RCC 7860 (cell line): ENCODE measurements at regions not wholly inside any gene's neighbourhood (a gene's known extent, or its start where the extent isn't known, plus 50 kb on each side); places are given as distances from the start of the nearest gene placed in this dataset.

Experiments used
- DNase-seq: peaks from one replicate; pipeline ENCODE4 v3.0.0-alpha.2; 2015; ENCODE audit warnings: low spot score
- FAIRE-seq: peaks from 2 replicates; lab custom pipeline; 2012; peaks lifted over from hg19 to GRCh38; lab: Jason Lieb, UNC

DNA sequence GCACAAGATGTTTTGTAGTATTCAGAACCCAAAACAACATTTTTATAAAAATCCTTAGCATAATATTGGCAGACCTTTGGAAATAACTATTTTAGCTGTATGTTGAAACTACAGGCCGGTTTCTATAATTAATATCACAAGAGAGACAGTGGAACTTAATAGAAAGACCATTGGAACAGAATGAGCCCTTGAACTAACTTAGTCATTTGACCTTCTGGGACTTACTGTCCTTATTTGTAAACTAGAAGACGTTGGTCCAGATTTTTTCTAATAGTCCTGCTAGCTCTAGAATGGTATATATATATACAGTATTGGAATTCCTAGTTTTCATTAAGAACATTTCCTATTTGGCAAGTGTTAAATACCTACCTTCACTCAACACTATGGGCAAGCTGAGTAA, 69.5 kb upstream of the ALDH1A1 start:
- FAIRE-seq = peak; percentile 29
- DNase-seq = no peak

DNA sequence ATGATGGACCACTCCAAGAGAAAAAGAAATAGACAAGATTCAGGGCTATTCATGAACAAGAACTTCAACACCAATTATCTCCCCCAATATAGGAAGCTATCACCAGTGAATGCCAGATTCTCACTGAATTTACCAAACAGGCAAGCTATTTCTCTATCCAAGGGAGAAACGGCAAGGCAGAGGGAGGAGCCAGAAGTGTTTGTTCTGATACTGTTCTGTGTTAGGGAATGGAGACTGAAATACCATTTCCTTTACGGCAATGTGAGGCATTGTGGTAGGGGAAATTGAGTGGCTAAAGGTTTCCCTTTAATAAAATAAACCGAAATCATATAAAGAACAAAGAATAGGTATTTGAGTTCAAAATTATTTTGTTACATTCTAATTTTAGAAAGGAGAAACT, 68.0 kb upstream of the ALDH1A1 start:
- DNase-seq (no peak), FAIRE-seq (peak; percentile 64)

DNA sequence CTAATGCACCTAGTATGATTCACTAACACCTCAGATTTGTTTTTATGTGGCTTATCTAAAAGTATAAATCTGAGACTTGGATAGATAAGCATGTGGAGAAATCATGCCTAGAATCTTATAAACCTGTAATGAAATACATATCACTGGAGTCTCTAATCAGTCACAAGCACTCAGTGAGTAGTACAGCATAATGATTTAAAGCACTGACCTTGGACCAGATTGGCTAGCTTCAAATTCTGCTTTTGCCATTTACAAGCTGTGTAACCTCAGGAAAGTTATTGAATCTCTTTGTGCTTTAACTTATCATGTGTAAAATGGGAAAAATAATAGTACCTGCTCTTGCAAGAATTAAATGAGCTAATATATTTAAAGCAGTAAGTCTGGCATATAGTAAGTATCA, 61.2 kb upstream of the ALDH1A1 start:
- FAIRE-seq (no peak), DNase-seq (no peak)

DNA sequence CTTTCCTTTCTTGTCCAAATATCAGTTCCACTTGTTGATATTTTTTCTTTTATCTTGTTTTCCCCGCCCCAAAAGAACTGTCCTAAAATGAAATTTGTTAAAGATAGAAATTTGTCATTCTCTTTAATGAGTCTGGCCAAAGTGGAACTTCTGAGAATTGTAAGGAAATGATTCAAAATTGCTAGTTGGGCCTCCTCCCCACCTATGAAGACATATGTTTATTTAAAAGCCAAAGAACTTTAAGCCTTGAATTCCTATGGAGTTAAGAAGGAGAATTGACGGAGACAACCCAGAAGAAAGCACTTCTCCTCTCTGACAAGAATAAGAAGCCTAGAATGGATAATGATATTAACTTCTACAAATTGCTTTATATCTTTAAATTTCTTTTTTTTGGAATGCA, 59.1 kb upstream of the ALDH1A1 start:
- FAIRE-seq = no peak
- no peak for DNase-seq

DNA sequence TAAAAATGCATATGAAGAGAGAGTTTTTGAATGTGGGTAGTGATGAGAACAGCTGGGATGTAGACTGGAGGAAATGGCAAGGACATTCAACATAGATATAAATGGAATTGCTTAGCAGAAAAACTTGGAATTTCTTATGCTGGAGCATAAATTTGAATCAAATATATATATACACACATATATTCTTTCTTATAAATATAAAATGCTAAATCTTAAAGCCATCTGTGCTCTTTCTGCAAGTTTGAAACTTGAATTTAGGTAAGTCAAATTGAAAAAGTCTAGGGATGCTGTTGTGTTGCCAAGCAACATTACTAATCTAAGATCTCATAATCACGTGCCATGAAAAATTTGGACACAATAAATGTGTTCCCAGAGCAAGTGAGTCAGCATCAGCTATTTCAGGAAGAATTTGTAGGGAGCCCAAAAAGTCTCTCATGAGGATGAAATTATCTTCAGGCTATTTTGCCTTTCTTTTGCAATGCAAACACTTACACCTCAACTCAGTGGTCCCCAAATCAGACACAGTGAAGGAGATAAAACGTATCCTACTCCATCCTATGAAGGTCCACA, 58.4 kb upstream of the ALDH1A1 start:
- DNase-seq (no peak), FAIRE-seq (no peak)

DNA sequence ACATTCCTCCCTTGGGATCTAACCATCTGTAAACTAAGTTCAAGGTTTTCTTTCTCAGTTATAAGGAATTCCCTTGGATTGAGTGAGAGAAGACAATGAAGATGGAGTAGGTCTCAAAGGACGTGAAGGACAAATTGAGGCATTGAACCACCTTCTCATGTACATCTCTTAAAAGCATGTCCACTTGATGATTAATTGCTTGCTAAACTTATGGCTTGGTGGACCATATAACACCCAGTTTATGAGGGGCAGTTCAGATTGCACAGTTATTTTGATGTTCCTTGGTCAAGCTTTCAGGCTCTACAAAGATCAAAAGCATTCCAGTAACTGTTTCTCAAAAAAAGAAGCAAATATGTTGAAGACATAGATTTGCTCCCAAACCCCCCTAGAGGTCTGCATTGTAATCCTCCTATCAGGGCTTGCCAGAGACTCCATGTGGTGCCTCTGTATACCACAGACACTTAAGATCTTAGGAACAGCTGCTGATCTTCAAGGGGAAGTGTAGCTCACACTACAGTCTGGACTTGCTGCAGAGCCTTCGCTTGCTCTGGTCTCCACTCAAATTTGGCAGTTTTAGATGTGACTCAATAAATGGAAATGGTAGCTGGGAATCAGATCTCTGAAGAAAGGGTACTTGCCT, 56.9 kb upstream of the ALDH1A1 start:
- FAIRE-seq = no peak
- no peak for DNase-seq

DNA sequence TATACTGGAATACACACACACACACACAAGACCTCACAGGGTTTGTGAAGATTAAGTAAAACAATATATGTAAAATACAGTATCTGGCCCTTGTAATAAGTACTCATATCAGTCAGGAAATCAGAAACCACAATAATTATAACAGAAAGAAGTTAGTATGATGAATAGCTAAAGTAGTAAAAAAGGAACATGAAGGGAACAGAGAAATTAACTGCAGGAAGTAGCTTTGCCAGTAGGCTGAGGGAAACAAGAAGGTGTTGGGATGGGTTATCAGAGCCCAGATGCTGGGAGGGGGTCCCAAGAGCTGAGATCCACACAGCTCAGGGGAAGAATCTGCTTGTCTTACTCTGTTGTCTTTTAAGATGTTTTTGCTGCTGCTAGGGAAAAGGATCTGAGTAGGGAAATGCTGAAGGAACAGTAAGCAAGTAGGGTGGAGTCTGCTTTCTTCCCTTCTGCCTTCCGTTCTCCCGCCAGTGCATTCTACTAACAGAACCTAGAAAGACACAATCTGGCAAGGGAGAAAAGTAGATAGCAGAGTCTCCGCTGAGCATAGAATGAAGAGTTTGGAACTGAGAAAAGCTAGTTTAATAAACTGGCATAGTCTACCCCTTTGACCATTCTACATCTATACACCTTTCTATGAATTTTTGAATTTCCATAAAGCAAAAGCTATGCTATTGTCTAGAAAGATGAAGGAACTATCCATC, 55.3 kb upstream of the ALDH1A1 start:
- no peak for DNase-seq
- FAIRE-seq = no peak

DNA sequence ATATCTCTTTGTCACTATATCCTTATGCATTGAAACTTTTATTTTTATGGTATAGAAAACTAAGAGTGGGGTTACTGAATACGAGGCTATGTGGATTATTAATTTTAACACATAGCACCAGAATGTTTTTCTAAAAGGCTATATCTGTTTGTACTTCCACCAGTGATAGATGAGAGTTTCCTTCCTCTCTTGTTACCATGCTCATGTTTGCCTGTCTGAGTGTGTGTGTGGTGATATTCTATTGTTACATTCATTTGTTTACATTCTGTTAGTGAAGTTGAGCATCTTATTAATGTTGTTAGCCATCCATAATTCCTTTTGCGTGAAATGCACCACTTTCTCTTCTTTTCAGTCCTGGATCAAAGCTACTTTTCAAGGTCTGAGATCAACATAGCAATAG, 54.1 kb upstream of the ALDH1A1 start:
- DNase-seq = no peak
- FAIRE-seq = no peak
